Endothelial cell (in vitro differentiated cells): ENCODE measurements at regions not wholly inside any gene's neighbourhood (a gene's known extent, or its start where the extent isn't known, plus 50 kb on each side); places are given as distances from the start of the nearest gene placed in this dataset.

Experiments used
- DNase-seq: peaks from one replicate; pipeline ENCODE4 v3.0.0; 2021; ENCODE audit warnings: low spot score
- H3K27ac Mint-ChIP-seq: one replicate; pipeline ENCODE4 v1.8.0; 2021; ENCODE audit warnings: mixed read lengths, inconsistent platforms; ENCODE audit not compliant: unreplicated experiment
- H3K27me3 Mint-ChIP-seq: one replicate; pipeline ENCODE4 v1.8.0; 2021; ENCODE audit warnings: mild to moderate bottlenecking, moderate library complexity, mixed read lengths, inconsistent platforms; ENCODE audit not compliant: unreplicated experiment
- H3K36me3 Mint-ChIP-seq: one replicate; pipeline ENCODE4 v1.8.0; 2021; ENCODE audit warnings: mild to moderate bottlenecking, low read depth, mixed read lengths, inconsistent platforms; ENCODE audit not compliant: unreplicated experiment
- H3K4me1 Mint-ChIP-seq: one replicate; pipeline ENCODE4 v1.8.0; 2021; ENCODE audit warnings: mild to moderate bottlenecking, mixed read lengths, inconsistent platforms; ENCODE audit not compliant: unreplicated experiment
- H3K4me3 Mint-ChIP-seq: one replicate; pipeline ENCODE4 v1.8.0; 2021; ENCODE audit warnings: mild to moderate bottlenecking, mixed read lengths, inconsistent platforms; ENCODE audit not compliant: unreplicated experiment
- H3K9me3 Mint-ChIP-seq: one replicate; pipeline ENCODE4 v1.8.0; 2021; ENCODE audit warnings: mixed read lengths, inconsistent platforms; ENCODE audit not compliant: unreplicated experiment
- CTCF ChIP-seq: fragments of 200-600 bp; sonication (generic); IDR thresholded peaks from one replicate; pipeline ENCODE4 v1.5.0; 2021; ENCODE audit warnings: antibody characterized with exemption; ENCODE audit not compliant: unreplicated experiment

- Mint-ChIP-seq H3K36me3 (no peaks in the 10 kb centered on the region), H3K9me3 (peaks cover 7% of the 10 kb centered on the region), H3K4me3 (no peak overlapping the region), H3K4me1 (no peaks in the 10 kb centered on the region), H3K27me3 (peaks cover 4% of the 10 kb centered on the region), H3K27ac (no peak overlapping the region)
- DNase-seq = no peak
- no peak for TF ChIP-seq CTCF
Measured at GRCh38 chr9:118305331-118305730, 601.1 kb downstream of the TLR4 start.

GRCh38 chr9:118306801-118307200 lies 602.6 kb downstream of the TLR4 start:
- peaks cover 7% of the 10 kb centered on the region for H3K9me3 Mint-ChIP-seq
- H3K36me3 Mint-ChIP-seq = no peaks in the 10 kb centered on the region
- no peak for DNase-seq
- H3K4me3 Mint-ChIP-seq = no peak overlapping the region
- H3K27ac Mint-ChIP-seq = no peak overlapping the region
- TF ChIP-seq CTCF = no peak
- H3K27me3 Mint-ChIP-seq = peaks cover 4% of the 10 kb centered on the region
- H3K4me1 Mint-ChIP-seq = no peaks in the 10 kb centered on the region

GRCh38 chr9:118313965-118314364 lies 609.8 kb downstream of the TLR4 start:
- Mint-ChIP-seq H3K27ac (no peak overlapping the region), H3K4me1 (no peaks in the 10 kb centered on the region), H3K27me3 (peaks cover 1% of the 10 kb centered on the region), H3K9me3 (no peaks in the 10 kb centered on the region), H3K4me3 (no peak overlapping the region), H3K36me3 (no peaks in the 10 kb centered on the region)
- DNase-seq = no peak
- TF ChIP-seq CTCF = no peak

GRCh38 chr9:118316831-118317343 lies 612.7 kb downstream of the TLR4 start:
- no peak for DNase-seq
- no peak overlapping the region for H3K27ac Mint-ChIP-seq
- H3K4me1 Mint-ChIP-seq = no peaks in the 10 kb centered on the region
- H3K9me3 Mint-ChIP-seq = no peaks in the 10 kb centered on the region
- no peak overlapping the region for H3K4me3 Mint-ChIP-seq
- peaks cover 1% of the 10 kb centered on the region for H3K27me3 Mint-ChIP-seq
- TF ChIP-seq CTCF = no peak
- no peaks in the 10 kb centered on the region for H3K36me3 Mint-ChIP-seq

GRCh38 chr9:118318770-118319431 lies 614.7 kb downstream of the TLR4 start:
- no peak overlapping the region for H3K4me3 Mint-ChIP-seq
- H3K27me3 Mint-ChIP-seq = peaks cover 1% of the 10 kb centered on the region

More at GRCh38 chr9:118318770-118319431, 614.7 kb downstream of the TLR4 start:
- Mint-ChIP-seq H3K4me1 (no peaks in the 10 kb centered on the region), H3K36me3 (no peaks in the 10 kb centered on the region), H3K27ac (no peak overlapping the region), H3K9me3 (no peaks in the 10 kb centered on the region)
- TF ChIP-seq CTCF = no peak
- DNase-seq = no peak
